Thymus (tissue), 11 donors: ENCODE measurements at regions not wholly inside any gene's neighbourhood (a gene's known extent, or its start where the extent isn't known, plus 50 kb on each side); places are given as distances from the start of the nearest gene placed in this dataset.

ENCODE experiments used
- DNase-seq, 9 donors: peaks; one replicate each; pipeline ENCODE4 v3.0.0-alpha.2; 2013; ENCODE audit warnings: low spot score in 9 of 9, low read depth in 6 of 9, missing footprints in 1 of 9
- H3K27ac ChIP-seq, 2 donors: one replicate each; pipeline ENCODE4 v1.5.1; 2013; ENCODE audit warnings: control low read depth in 1 of 2, low read depth in 1 of 2, low read length in 1 of 2, mild to moderate bottlenecking in 1 of 2, moderate library complexity in 1 of 2
- H3K27me3 ChIP-seq, 2 donors: one replicate each; pipeline ENCODE4 v1.5.1; 2013; ENCODE audit warnings: low read length in 1 of 2; ENCODE audit not compliant: control insufficient read depth in 2 of 2, insufficient read depth in 1 of 2
- H3K36me3 ChIP-seq, 2 donors: one replicate each; pipeline ENCODE4 v1.5.1; 2013; ENCODE audit warnings: low read length in 1 of 2, mild to moderate bottlenecking in 1 of 2, moderate library complexity in 1 of 2; ENCODE audit not compliant: control insufficient read depth in 2 of 2, insufficient read depth in 2 of 2
- H3K4me1 ChIP-seq, 2 donors: one replicate each; pipeline ENCODE4 v1.5.1; 2013; ENCODE audit warnings: low read length in 2 of 2; ENCODE audit not compliant: control insufficient read depth in 2 of 2, insufficient read depth in 2 of 2
- H3K4me3 ChIP-seq, 2 donors: one replicate each; pipeline ENCODE4 v1.5.1; 2013; ENCODE audit warnings: low read length in 2 of 2, control low read depth in 1 of 2, mild to moderate bottlenecking in 1 of 2
- H3K9me3 ChIP-seq, 2 donors: one replicate each; pipeline ENCODE4 v1.5.1; 2013; ENCODE audit warnings: low read length in 1 of 2, mild to moderate bottlenecking in 1 of 2; ENCODE audit not compliant: control insufficient read depth in 2 of 2, insufficient read depth in 1 of 2
- WGBS: extraction: QIAGEN DNeasy Blood & Tissue Kit; methylation state at CpG from one replicate; pipeline ENCODE4 v1.1.7; 2013; 5-methylcytosine and 5-hydroxymethylcytosine counted together
- donor health status: healthy.

DNA sequence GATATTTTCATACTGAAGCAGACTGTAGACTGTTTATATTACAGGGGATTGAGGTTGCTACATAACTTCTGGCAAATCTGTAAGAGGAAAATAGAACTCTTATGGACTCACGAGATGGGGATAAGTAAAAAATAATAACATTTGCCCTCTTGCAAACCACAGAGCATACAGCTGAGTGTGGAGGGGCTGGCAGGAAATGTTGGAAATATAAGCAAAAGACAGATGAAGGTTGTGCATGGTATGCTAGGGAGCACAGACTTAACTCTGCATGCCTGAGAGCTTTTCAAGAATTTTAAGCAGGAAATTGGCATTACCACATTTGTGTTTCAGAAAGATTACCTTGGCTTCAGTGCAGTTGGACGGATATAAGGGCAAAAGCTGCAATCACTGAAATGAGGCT is 411.1 kb downstream of the RAD51AP2 start:
- no peak for DNase-seq
- H3K4me3 ChIP-seq: no peak overlapping the region

DNA sequence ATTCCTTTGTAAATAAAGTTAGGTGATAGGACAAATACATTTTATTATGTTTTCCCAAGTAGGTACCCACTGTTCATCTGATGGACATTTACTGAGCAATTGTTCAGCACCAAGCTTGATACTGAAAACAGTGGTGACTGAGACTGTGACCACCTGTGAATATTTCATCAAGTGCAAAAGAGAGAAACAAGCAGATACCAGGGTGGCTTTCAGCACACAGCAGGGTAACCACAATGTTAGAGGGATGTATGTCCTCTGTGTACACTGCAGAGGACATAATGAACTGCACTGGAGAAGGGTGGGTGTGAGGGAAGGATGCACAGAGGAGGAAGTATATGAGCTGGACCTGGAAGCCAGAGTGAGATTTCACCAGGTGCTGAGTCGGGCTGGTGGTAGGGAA is 411.8 kb downstream of the RAD51AP2 start:
- Histone ChIP-seq H3K36me3 (no peaks in the 10 kb centered on the region), H3K9me3 (no peaks in the 10 kb centered on the region), H3K4me3 (no peak overlapping the region), H3K4me1 (no peaks in the 10 kb centered on the region), H3K27ac (no peak overlapping the region), H3K27me3 (no peaks in the 10 kb centered on the region)
- DNase-seq: no peak
- WGBS: 47% methylated on average over 1 of the region's 1 CpG

More for the DNA sequence above, 411.1 kb downstream of the RAD51AP2 start:
- H3K4me1 ChIP-seq: no peaks in the 10 kb centered on the region
- WGBS: 23% methylated on average over 2 of the region's 2 CpGs
- no peaks in the 10 kb centered on the region for H3K9me3 ChIP-seq
- H3K36me3 ChIP-seq: no peaks in the 10 kb centered on the region
- H3K27ac ChIP-seq: no peak overlapping the region
- no peaks in the 10 kb centered on the region for H3K27me3 ChIP-seq

DNA sequence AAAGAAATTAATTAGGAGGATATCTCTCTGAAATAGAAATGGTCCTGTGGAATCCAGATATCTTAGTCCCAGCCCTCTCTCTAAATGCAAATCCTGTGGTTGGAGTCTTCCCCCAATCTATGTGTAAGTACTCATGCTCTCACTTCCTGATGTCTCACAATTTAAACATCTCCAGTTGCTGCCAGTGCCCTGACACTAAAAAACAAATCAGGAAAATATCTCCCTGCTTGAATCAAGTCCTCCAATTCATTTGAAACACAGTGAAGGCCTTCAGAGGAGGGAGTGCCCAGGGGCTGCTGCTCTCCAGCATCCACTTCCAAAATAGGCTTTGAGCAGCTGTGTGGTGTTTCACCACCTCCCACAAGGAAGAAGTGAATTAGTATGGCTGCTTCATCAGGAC is 413.8 kb downstream of the RAD51AP2 start:
- no peak for DNase-seq
- Histone ChIP-seq H3K9me3 (no peaks in the 10 kb centered on the region), H3K27me3 (no peaks in the 10 kb centered on the region), H3K4me3 (no peak overlapping the region), H3K4me1 (no peaks in the 10 kb centered on the region), H3K27ac (no peak overlapping the region), H3K36me3 (no peaks in the 10 kb centered on the region)

DNA sequence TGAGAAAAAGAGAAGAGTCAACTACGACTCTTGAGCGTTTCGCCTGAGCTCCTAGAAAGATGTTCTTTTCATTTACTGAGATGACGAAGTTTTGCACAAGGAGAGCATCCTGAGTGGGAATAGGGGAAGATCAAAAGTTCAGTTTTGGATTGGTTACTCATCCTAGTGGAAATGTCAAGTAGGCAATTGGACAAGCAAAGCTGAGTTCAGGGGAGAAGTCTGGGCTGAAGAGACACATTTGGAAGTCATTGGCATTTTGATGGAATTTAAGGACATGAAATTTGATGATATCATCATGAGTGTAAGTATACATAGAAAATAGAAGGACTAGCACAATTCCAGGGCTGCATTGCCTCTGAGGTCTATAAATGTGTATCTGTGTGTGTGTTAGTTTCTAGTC is 416.6 kb downstream of the RAD51AP2 start:
- H3K4me3 ChIP-seq: no peak overlapping the region
- no peaks in the 10 kb centered on the region for H3K27me3 ChIP-seq
- H3K27ac ChIP-seq: no peak overlapping the region
- no peaks in the 10 kb centered on the region for H3K9me3 ChIP-seq
- H3K4me1 ChIP-seq: no peaks in the 10 kb centered on the region
- WGBS: 97% methylated on average over 4 of the region's 4 CpGs
- no peaks in the 10 kb centered on the region for H3K36me3 ChIP-seq
- DNase-seq: no peak

DNA sequence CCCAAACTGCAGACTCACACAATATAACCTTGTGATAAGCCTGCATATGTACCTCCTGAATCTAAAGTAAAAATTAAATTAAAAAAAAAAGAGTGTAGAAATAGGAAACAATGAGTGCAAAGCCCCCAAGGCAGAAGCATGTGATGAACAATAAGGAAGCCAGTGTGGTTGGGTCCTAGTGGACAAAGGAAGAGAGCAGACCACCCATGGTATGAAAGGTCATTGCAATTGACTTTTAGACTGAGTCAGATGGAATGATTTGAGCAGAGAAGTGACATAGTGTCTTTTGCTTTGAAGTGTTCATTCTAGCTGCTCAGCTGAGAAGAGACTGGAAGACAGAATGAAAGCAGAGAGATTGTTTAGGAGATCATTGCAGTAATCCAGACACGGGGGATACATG is 417.1 kb downstream of the RAD51AP2 start:
- no peaks in the 10 kb centered on the region for H3K36me3 ChIP-seq
- H3K4me3 ChIP-seq: no peak overlapping the region
- no peaks in the 10 kb centered on the region for H3K9me3 ChIP-seq
- no peaks in the 10 kb centered on the region for H3K4me1 ChIP-seq
- DNase-seq: no peak
- WGBS: 83% methylated on average over 1 of the region's 1 CpG
- no peak overlapping the region for H3K27ac ChIP-seq
- no peaks in the 10 kb centered on the region for H3K27me3 ChIP-seq

DNA sequence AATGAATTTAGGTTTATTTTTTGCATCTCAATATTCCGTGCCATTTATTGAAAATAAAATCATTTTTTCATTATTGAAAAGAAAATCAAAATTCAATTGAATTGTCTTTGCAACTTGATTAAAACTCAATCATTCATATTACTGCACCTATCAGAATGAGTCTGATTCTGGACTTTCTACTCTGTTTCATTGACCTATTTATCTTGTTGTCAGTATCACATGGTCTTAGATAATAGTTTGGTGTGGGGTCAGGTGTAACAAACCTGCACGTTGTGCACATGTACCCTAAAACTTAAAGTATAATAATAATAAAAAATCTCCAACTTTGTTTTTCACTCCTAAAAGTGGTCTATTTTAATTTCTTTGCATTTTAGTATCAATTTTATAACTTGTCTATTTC is 422.9 kb downstream of the RAD51AP2 start:
- Histone ChIP-seq H3K4me3 (no peak overlapping the region), H3K4me1 (no peaks in the 10 kb centered on the region), H3K36me3 (no peaks in the 10 kb centered on the region), H3K27ac (no peak overlapping the region), H3K9me3 (no peaks in the 10 kb centered on the region), H3K27me3 (no peaks in the 10 kb centered on the region)
- DNase-seq: no peak
- 97% methylated on average over 2 of the region's 2 CpGs for WGBS

DNA sequence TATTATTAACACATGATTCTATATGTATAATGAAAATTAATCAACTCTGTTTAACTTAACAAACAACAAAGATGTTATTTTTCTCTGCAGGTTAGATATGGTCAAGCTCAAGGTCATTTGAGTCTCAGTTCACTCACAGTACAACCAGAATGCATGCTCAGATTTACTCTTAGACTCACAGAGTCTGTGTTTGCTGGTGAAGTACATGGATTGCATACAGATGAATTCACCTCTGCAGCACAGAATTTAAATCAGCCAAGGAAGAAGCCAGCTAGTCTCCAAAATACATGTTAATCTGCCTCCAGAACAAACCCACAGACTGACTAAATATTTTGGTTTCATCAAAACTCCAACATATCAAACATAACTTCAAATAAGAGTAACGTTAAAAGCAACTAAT is 424.5 kb downstream of the RAD51AP2 start:
- 94% methylated on average over 1 of the region's 1 CpG for WGBS
- H3K27ac ChIP-seq: no peak overlapping the region
- H3K9me3 ChIP-seq: no peaks in the 10 kb centered on the region
- H3K36me3 ChIP-seq: no peaks in the 10 kb centered on the region
- DNase-seq: no peak
- no peak overlapping the region for H3K4me3 ChIP-seq
- no peaks in the 10 kb centered on the region for H3K27me3 ChIP-seq
- H3K4me1 ChIP-seq: no peaks in the 10 kb centered on the region

DNA sequence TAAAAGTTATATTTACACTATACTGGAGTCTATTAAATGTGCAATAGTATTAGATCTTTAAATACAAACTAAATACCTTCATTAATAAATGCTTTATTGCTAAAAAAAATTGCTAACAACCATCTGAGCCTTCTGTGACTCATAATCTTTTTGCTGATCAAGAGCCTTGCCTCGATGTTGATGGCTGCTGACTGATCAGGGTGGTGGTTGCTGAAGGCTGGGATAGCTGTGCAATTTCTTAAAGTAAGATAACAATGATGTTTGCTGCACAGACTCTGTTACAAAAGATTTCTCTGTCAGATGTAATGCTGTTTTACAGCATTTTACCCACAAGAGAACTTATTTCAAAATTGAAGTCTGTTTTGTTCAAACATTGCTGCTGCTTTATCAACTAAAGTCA is 421.4 kb upstream of the CYRIA start:
- DNase-seq: no peak
- H3K9me3 ChIP-seq: no peaks in the 10 kb centered on the region
- H3K4me3 ChIP-seq: no peak overlapping the region
- no peaks in the 10 kb centered on the region for H3K36me3 ChIP-seq
- no peaks in the 10 kb centered on the region for H3K27me3 ChIP-seq
- H3K4me1 ChIP-seq: no peaks in the 10 kb centered on the region
- no peak overlapping the region for H3K27ac ChIP-seq
- WGBS: 75% methylated on average over 1 of the region's 1 CpG

DNA sequence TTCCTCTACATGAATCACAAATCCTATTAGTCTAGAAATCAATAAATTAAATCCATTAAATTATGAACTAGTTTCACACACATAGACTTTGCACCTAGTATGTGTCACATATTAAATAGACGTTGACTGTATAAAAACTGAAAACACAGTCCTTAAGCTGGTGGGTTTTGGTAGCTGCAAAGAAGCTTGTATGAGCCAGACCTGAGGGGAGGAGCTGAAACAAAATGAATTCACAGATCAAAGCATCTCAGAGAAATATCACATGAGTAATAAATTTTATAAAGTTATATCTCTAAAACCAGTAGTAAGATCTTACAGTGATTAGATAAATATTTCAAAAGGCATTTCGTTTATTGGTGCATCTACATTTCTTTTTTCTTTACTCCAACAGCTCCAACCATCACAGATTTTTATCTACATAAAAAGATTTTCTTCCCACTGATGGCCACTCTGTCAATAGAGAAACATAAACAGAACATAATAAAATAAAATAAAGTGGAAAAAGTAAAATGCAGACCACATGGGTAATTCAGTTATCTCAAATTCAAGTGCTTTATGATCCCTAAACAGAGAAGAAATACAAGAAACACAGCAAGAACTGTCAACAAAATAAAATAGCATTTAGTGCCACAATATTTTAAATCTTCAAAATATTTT is 420.0 kb upstream of the CYRIA start:
- Histone ChIP-seq H3K4me3 (no peak overlapping the region), H3K36me3 (no peaks in the 10 kb centered on the region), H3K27ac (no peak overlapping the region), H3K9me3 (no peaks in the 10 kb centered on the region), H3K4me1 (no peaks in the 10 kb centered on the region), H3K27me3 (no peaks in the 10 kb centered on the region)
- DNase-seq: no peak
- WGBS: 66% methylated on average over 2 of the region's 2 CpGs

DNA sequence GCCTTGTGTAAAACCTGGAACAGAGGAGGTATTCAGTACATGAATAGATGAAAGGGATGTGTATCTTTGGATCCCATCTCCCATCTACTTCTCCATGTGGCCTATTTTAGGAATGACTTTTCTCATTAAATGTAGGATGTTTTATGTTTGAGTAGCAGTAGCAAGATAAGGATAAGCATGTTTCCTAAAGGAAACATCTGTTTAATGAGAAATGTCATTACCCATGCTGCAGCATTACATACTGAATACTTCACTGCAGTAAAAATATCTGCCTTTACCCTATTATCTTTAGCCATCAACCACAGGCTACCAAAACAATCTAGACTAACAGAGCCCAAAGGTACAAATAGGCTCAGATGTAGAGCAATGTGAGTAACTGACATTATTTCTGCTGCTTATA is 419.2 kb upstream of the CYRIA start:
- no peaks in the 10 kb centered on the region for H3K27me3 ChIP-seq
- H3K27ac ChIP-seq: no peak overlapping the region
- DNase-seq: no peak
- no peak overlapping the region for H3K4me3 ChIP-seq
- no peaks in the 10 kb centered on the region for H3K9me3 ChIP-seq
- H3K4me1 ChIP-seq: no peaks in the 10 kb centered on the region
- no peaks in the 10 kb centered on the region for H3K36me3 ChIP-seq
